Left ventricle myocardium superior (tissue), 1 donor: ENCODE measurements at regions not wholly inside any gene's neighbourhood (a gene's known extent, or its start where the extent isn't known, plus 50 kb on each side); places are given as distances from the start of the nearest gene placed in this dataset.
"Not testable (repeated sequence)": the region's sequence is repeated elsewhere in the genome, so short reads cannot be mapped to it uniquely, and the experiment has no call there.

Experiments
- ATAC-seq: fragments of 200-7000 bp; cut with Tn5 transposase; one replicate; pipeline ENCODE4 v1.9.1; 2020; ENCODE audit warnings: mild to moderate bottlenecking, moderate library complexity
- DNase-seq: peaks from one replicate; pipeline ENCODE4 v3.0.0-alpha.2; 2020
- intact Hi-C: fragments of 100-400 bp; cut with micrococcal nuclease; formaldehyde crosslinking; loops from one replicate; pipeline ENCODE4 v1.11.0; 2022
- donor health status: DM: no; HTN: yes; CAD: no; lungs with severe emphysema.

DNA sequence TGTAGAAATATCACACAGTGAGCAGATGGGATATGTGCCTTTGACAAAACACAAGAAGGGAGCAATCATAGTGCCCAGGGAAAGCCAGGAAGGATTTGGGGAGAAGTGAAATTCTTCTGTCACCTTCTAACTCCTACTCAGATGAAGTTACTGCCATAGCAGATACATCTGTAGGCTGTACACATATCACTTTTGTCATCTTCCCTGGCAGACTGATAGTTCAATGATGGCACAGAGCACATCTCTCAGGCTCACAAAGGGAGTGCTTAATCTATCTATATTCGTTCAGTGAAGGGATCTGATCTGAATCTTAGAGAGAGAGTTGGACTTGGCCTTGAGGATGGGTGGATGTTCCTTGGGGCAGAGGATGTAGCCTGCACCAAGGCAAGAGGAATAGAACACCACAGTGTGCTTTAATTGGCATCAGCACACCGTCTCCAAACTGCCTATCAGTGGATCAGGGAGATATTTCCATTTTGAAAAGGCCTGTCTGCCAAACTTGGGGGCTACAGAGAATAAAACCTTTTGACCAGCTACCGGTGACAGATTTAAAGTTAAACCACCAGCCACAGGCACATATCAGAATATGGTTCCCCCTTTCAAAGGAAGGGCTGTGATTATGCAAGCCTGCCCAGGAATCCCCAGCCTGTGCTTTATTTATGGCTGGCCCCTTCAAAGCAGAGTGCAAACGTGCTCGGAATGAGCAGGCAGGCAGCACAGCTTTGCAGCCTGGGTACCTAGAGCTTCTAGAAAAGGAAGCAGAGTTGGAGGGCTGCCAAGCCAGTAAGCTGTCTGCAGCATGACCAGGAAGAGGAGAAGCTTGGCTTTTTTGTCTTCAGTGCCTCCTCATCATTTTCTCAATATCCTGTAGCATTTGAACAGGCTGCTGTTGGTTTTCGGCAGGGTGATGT is 165.5 kb upstream of the DYRK2 start:
- intact Hi-C loops: no loop called here
- DNase-seq: peak; percentile 85
- ATAC-seq: peak; percentile 99

DNA sequence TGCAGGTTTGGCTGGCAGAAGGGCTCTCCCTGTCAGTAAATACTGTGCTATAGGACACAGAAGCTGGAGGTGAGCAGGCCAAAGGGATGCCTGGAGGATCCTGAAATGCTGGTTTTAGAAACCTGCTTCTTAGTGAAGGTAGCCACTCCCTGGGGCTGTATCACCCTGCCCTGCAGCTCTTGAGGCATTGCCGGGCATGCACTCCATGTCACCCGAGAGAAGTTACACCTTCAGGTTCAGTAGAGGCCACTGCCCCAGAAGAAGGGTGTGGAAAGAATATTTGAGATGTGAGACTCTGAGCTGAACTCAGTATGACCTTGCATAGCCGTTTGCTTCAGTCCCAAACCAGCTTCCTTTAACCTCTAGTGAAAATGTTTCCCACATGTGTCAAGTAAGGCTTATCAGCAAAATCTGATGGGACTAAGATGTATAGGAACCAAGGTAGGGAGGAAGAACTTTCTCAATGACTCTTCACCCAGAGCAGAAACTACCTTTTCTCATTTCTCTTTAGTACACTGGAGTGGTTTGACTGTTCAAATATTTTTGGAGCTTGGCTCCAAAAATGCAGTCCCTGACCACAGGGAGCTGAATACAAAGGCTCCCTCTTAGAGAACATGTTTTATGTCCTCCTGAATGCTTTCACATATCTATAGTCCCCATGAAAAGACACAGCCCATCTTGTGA is 164.5 kb upstream of the DYRK2 start:
- no peak for DNase-seq
- intact Hi-C loops: no loop called here
- ATAC-seq: no peak

DNA sequence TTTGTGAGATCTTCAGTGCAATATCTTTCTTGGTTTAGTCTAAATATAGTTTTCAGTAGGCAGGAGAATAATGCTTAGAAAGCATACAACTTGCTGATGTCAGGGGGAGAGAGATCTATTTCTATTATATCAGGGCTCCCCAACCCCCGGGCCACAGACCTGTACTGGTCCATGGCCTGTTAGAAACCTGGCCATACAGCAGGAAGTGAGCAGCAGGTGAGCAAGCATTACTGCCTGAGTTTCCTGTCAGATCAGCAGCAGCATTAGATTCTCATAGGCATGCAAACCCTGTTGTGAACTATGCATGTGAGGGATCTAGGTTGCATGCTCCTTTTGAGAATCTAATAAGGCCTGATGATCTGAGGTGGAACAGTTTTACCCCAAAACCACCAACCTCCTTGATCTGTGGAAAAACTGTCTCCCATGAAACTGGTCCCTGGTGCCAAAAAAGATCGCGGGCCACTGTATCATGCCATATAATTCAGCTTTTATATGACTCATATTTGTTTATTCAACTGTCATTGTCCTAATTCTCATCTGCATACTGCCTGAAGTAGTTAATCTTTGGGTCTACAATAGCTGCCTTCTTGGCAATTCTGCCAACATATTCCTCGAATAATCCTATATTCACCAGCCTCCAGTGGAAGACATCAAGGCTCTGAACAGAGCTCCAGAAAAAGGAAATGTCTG is 163.6 kb upstream of the DYRK2 start:
- ATAC-seq (no peak), DNase-seq (no peak)
- intact Hi-C loops: no loop called here

DNA sequence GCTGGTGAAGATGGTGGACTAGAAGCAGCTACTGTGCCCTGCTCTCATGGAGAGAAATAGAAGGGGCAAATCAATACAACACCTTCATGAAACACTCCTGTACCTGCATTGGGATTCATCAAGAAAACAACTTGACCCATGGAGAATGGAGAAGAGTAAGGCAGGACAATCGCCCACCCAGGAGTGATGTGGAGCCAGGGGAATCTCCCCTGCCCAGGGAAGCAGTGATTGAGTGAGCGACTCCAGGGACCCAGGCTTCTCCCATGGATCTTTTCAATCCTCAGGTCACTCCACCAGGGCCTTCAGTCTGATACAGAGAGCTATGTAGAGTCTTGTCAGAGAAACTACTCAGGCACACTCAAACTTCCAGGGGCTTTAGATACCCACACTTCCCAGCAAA is 161.9 kb upstream of the DYRK2 start:
- DNase-seq: no peak
- no peak for ATAC-seq
- intact Hi-C loops: no loop called here

DNA sequence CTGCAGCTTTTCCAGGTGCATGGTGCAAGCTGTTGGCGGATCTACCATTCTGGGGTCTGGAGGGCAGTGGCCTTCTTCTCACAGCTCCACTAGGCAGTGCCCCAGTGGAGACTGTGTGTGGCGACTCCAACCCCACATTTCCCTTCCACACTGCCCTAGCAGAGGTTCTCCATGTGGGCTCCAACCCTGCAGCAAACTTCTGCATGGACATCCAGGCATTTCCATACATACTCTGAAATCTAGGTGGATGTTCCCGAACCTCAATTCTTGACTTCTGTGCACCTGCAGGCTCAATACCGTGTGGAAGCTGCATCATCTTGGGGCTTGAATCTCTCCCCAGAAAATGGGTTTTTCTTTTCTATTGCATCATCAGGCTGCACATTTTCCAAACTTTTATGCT is 160.2 kb upstream of the DYRK2 start:
- DNase-seq, ATAC-seq, intact Hi-C loops: not testable (repeated sequence)

DNA sequence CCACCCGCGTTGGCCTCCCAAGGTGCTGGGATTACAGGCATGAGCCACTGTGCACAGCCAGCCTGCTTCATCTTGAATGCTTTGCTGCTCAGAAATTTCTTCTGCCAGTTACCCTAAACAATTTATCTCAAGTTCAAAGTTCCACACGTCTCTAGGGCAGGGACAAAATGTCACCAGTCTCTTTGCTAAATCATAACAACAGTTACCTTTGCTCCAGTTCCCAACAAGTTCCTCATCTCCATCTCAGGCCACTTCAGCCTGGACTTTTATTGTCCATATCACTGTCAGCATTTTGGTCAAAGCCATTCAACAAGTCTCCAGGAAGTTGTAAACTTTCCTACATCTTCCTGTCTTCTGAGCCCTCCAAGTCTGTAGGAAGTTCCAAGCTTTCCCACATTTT is 159.5 kb upstream of the DYRK2 start:
- no peak for ATAC-seq

DNA sequence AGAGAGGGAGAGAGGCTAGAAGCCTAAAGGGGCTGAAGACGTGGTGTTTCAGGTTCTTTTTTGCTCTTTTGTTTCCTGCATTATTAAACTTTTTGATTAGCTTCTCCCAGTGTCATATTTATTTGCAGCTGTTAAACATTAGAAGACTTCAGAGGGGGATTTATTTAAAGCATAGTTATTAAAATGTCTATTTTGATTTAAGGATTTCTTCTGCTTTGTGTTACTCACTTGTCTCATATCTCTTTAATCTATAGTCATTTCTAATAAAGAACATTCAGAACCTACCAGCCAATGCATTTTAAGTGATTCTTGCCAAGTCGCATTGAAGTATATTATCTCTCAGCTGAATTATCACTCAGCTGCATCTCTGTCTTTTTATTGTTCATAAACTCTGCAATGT is 152.0 kb upstream of the DYRK2 start:
- intact Hi-C loops: no loop called here
- DNase-seq (no peak), ATAC-seq (no peak)

More for the DNA sequence above, 159.5 kb upstream of the DYRK2 start:
- intact Hi-C loops: no loop called here
- DNase-seq: no peak

DNA sequence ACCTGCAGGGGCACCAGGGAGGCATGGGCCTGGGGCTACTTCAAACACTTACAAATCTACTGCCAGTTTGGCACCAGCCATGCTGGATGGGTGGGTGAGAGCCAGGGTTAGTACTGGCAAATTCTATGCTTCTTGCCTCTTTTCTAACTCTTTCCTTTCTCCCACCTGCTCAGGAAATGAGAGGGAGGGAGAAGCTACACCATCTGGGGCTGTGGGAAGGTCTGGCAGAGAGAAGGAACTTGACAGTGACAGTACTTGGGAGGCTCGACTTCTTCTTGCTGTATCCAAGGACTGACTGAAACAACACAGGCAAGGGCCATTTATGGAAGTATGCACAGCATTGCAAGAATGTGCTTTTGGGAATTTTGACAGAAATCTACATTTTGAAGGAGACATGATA is 149.6 kb upstream of the DYRK2 start:
- intact Hi-C loops: no loop called here
- DNase-seq (no peak), ATAC-seq (no peak)

DNA sequence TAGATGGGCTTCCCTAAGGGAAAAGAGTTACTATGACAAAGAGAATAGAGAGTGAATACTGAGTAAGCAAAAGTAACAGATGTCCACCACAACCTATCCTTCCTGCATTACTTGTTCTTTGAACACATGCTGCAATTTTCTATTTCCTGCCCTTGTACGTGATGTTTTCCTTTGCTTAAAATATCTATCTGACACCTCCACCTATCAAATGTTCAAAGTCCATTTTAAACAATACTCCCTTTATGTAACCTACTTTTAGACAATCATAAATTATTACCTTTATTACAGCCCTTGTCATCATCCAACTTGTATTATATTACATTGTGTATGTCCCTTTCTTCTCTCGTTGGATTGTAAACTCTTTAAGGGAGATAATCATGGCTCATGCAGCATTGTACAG is 147.2 kb upstream of the DYRK2 start:
- no peak for ATAC-seq
- DNase-seq: no peak
- intact Hi-C loops: no loop called here

DNA sequence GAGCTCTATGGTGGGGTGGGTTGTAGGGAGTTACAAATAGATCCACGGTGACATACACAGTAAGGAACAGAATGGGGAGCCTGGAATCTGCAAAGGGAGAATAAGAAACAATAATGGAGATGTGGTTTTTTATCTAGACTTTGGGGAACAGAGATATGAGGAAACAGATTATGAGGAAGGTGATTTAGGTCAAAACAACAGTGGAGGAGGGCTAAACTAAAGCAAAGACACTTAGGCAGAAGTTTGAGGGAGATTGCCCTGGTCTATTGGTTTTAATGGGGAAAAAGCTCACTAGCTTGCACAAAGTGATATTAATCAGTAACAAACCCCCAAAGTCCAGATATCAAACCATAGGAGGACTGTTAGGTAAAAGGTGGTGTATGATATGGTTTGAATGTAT is 144.5 kb upstream of the DYRK2 start:
- intact Hi-C loops: no loop called here
- ATAC-seq (no peak), DNase-seq (no peak)

DNA sequence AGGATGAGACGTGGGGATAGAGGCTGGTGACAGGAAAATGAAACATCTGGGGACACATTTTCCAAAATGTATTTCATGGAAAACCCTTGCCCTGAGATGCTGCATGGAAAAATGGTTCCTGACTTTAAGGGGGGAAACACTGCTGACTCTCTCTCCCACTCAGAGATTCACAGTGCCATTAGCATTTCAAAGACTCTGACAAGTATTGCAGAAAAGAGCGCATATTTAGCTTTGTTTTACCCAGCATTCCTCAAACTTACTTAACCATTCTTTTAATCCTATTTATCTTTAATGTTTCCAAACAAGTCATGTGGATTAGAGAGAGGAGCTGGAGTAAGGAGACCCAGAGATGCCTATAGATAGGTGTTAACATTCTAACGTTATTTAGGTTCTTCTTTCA is 141.8 kb upstream of the DYRK2 start:
- intact Hi-C loops: no loop called here
- ATAC-seq (no peak), DNase-seq (no peak)

DNA sequence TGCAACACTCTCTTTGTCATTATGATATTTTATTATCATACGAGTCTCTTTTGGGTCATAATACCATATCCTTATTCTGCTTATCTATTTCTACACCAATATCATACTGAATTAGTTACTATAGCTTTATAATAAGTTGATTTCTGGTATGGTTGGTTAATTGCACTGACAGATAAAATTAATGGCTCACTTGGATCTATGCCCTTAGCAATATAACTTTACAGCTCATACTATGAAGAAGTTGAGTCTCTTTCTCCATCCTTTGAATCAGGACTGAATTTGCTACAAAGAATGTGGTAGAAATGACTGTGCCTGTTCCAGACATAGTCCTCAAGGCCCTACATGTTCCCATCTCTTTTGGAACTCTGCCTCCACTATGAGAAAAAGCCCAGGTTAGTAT is 139.7 kb upstream of the DYRK2 start:
- intact Hi-C loops: no loop called here
- ATAC-seq: no peak
- DNase-seq: no peak

DNA sequence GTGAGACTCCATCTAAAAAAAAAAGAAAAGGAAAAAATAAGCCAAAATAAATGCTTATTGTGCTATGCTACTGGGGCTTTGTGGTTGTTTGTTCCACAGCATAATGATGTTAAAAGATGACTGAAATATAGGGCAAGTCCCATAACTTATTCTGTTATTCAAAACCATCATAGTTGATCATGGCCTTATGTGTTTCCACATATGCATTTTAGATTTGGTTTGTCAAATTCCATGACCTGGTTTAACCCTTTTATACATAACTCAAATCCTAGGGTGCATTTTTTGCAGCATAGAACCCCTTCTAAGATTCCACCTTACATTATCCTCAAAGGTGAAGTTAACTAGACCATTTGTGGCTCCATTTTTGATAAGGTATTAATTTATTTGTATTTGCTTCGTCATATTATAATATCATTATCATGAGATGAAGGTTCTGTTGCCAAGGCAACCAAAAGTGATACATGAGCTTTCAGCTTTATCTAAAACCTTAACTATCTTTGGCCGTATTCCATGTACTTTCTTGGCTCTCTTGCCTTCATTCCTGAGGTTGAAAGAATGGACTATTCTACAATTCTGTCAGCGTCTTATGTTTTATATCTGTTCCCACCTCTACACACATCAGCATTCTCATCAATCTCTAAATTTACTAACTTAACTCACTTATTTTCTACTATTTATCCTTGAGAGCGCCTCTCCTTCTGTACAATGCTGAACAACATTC is 138.7 kb upstream of the DYRK2 start:
- intact Hi-C loops: no loop called here
- ATAC-seq (no peak), DNase-seq (no peak)

DNA sequence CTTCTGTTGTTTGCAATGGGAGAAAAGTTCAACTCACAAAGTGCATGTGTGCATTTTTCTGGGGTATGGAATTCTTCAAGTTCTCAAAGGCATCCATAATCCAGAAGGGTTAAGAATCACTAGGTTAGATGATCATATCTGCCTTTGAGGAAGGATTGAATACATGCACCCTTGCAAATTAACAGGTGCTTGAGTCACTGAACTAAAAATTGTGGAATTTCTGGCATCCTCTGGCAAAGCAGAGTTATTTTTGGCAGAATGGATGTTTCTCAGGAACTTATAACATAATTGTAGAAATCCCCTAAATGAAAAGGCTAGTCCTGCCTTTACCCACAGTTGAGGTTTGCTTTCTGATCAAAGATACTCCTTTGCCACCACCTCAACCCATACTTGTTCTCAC is 136.5 kb upstream of the DYRK2 start:
- intact Hi-C loops: no loop called here
- ATAC-seq: no peak
- no peak for DNase-seq

DNA sequence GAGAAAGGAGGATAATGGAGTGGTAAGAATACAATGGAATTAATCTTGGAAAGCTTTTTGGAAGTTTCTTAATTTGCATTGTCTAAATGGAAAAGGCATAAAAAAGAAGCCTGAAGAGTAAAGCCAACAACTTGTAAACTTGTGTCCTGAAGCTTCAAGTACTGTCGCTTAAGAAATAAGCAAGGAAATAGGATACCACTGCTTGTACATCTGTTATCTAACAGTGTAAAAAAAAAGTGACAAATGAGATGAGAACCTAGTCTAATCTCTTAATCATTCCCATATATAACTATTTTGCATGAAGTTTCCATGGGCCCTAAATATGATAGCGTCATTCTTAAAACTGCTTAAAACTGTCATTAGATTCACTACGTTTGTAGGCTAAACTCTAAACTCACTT is 134.0 kb upstream of the DYRK2 start:
- DNase-seq (no peak), ATAC-seq (no peak)
- intact Hi-C loops: no loop called here

DNA sequence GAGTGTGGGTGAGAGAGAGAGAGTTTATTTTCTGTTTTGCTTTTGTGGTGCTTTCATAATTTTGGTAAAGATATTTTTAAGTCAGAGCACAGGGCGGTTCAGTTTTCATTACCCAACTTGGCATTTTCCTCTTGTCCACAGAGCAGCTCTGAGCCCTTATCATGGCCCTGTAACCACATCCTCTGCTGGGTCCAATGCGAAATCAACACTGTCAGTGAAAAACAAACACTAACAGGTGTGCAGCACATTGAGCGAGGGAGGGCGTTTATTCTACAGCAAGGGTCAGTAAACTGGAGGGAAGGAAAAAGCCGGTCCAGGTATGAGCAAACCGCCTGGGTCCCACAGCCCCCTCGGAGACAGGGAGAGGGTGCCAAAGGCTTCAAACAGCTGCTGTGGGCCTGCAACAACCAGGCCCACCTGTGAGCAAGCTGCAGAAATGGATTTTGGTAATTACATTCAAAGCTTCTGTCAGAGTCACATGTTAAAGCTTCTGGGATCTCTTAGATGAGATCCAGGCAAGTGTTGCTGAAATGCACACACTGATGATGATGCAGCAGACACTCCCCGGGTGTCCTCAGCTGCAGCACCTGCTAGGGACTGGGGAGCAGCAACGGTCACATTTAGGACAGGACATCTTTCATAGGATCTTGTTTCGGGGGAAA is 132.7 kb upstream of the DYRK2 start:
- DNase-seq (no peak), ATAC-seq (peak; percentile 55)
- intact Hi-C loops: no loop called here

DNA sequence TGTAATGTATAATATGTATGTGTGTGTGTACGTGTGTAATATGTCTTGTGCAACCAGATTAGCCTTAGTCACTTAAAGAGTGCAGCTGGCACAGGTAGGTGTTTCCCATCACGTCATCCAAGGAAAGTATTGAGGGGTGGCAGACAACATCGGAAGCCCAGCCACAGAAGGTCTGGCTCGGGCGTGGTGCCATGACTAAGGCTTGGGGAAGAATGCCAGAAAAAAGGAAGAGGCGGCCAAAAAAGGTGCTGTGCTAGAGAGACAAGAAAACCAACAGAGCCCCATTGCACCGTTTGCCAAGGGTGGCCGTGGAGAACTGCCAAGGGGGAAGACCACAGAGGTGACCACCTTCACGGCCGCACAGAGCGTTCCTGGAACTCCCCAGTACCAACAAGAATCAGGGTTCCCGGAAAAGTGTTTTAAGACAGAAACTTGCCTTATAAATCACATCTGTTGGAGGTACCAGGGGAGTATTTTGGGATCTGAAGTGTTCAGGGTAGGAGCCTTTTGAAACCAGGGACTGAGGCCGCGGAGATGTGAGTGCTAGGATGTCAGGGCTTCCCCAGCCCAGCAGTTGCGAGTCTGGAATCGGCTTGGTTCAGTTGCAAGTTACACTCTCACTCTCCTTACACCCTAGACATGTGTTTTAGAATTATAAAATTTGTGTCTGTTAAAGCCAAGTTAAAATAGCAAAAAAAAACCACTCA is 131.2 kb upstream of the DYRK2 start:
- DNase-seq (no peak), ATAC-seq (peak; percentile 25)
- intact Hi-C loops: no loop called here
